MV-4-11 (cell line): ENCODE measurements at regions not wholly inside any gene's neighbourhood (a gene's known extent, or its start where the extent isn't known, plus 50 kb on each side); places are given as distances from the start of the nearest gene placed in this dataset.
"Not testable (repeated sequence)": the region's sequence is repeated elsewhere in the genome, so short reads cannot be mapped to it uniquely, and the experiment has no call there.

Experiments used
- DNase-seq: peaks from one replicate; lab custom pipeline; 2025; lab: John Stamatoyannopoulos, UW

- DNase-seq = no peak
Measured at GRCh38 chr20:12737497-12737896, 271.3 kb upstream of the SPTLC3 start.

GRCh38 chr20:12737900-12738299 is 270.9 kb upstream of the SPTLC3 start:
- DNase-seq = no peak

- no peak for DNase-seq
Measured at GRCh38 chr20:12740647-12741046, 268.1 kb upstream of the SPTLC3 start.

GRCh38 chr20:12744037-12744436 is 264.7 kb upstream of the SPTLC3 start:
- DNase-seq = no peak

- no peak for DNase-seq
Measured at GRCh38 chr20:12748359-12748994, 260.3 kb upstream of the SPTLC3 start.

- no peak for DNase-seq
Measured at GRCh38 chr20:12750221-12750620, 258.6 kb upstream of the SPTLC3 start.

GRCh38 chr20:12752900-12753693 is 255.7 kb upstream of the SPTLC3 start:
- not testable (repeated sequence) for DNase-seq

- not testable (repeated sequence) for DNase-seq
Measured at GRCh38 chr20:12753742-12754141, 255.0 kb upstream of the SPTLC3 start.

- DNase-seq = not testable (repeated sequence)
Measured at GRCh38 chr20:12759493-12759892, 249.3 kb upstream of the SPTLC3 start.

GRCh38 chr20:12762725-12763124 is 246.0 kb upstream of the SPTLC3 start:
- DNase-seq = no peak

GRCh38 chr20:12763406-12763805 is 245.4 kb upstream of the SPTLC3 start:
- no peak for DNase-seq

GRCh38 chr20:12764053-12764452 is 244.7 kb upstream of the SPTLC3 start:
- no peak for DNase-seq

- no peak for DNase-seq
Measured at GRCh38 chr20:12764851-12765250, 243.9 kb upstream of the SPTLC3 start.

GRCh38 chr20:12773936-12774335 is 234.8 kb upstream of the SPTLC3 start:
- peak; percentile 31 for DNase-seq

- DNase-seq = no peak
Measured at GRCh38 chr20:12775041-12775440, 233.7 kb upstream of the SPTLC3 start.

GRCh38 chr20:12777016-12777415 is 231.8 kb upstream of the SPTLC3 start:
- no peak for DNase-seq

GRCh38 chr20:12786276-12786675 is 222.5 kb upstream of the SPTLC3 start:
- no peak for DNase-seq

- no peak for DNase-seq
Measured at GRCh38 chr20:12788632-12789299, 220.0 kb upstream of the SPTLC3 start.

GRCh38 chr20:12790859-12791258 is 217.9 kb upstream of the SPTLC3 start:
- DNase-seq = no peak

GRCh38 chr20:12798286-12798685 is 210.5 kb upstream of the SPTLC3 start:
- DNase-seq = no peak

GRCh38 chr20:12808006-12808567 is 200.7 kb upstream of the SPTLC3 start:
- no peak for DNase-seq

GRCh38 chr20:12815231-12815768 is 193.5 kb upstream of the SPTLC3 start:
- DNase-seq = no peak
